ENCODE measurements at regions not wholly inside any gene's neighbourhood (a gene's known extent, or its start where the extent isn't known, plus 50 kb on each side); places are given as distances from the start of the nearest gene placed in this dataset.

DNA sequence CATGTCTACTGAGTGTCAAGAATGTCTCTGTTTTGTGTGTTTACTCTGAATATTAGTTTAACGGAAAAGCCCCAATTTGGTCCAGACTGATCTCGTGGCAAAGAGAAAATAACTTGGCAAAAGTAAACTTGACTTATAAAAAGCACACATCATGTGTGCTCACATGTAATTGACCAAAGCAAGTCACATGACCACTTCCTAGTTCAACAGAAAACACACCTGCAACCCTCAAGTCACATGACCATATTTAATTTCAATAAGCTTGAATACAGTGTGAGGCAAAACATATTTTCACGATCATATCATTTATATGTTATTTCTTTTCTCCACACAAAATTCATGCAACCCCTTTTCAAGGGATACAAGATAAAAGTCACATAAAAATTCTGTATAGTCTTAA is 662.4 kb downstream of the SLITRK1 start:
- DNase-seq (ENCODE audit: low read depth), result no peak
- no peak for TF ChIP-seq MYC (IDR thresholded peaks at IDR 0.05; ENCODE audit: low read depth, low read length)
- TF ChIP-seq POLR2A (IDR thresholded peaks at IDR 0.05; ENCODE audit: extremely low read depth, insufficient read length), result no peak
- TF ChIP-seq, protein P1, sequence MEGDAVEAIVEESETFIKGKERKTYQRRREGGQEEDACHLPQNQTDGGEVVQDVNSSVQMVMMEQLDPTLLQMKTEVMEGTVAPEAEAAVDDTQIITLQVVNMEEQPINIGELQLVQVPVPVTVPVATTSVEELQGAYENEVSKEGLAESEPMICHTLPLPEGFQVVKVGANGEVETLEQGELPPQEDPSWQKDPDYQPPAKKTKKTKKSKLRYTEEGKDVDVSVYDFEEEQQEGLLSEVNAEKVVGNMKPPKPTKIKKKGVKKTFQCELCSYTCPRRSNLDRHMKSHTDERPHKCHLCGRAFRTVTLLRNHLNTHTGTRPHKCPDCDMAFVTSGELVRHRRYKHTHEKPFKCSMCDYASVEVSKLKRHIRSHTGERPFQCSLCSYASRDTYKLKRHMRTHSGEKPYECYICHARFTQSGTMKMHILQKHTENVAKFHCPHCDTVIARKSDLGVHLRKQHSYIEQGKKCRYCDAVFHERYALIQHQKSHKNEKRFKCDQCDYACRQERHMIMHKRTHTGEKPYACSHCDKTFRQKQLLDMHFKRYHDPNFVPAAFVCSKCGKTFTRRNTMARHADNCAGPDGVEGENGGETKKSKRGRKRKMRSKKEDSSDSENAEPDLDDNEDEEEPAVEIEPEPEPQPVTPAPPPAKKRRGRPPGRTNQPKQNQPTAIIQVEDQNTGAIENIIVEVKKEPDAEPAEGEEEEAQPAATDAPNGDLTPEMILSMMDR (IDR thresholded peaks at IDR 0.05; ENCODE audit: low read depth, low read length), result no peak
- TF ChIP-seq, protein P2, sequence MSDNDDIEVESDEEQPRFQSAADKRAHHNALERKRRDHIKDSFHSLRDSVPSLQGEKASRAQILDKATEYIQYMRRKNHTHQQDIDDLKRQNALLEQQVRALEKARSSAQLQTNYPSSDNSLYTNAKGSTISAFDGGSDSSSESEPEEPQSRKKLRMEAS (IDR thresholded peaks at IDR 0.05; ENCODE audit: low read depth, low read length), result no peak
- H3K4me3 ChIP-seq (ENCODE audit: low read depth, low read length), result no peak overlapping the region

DNA sequence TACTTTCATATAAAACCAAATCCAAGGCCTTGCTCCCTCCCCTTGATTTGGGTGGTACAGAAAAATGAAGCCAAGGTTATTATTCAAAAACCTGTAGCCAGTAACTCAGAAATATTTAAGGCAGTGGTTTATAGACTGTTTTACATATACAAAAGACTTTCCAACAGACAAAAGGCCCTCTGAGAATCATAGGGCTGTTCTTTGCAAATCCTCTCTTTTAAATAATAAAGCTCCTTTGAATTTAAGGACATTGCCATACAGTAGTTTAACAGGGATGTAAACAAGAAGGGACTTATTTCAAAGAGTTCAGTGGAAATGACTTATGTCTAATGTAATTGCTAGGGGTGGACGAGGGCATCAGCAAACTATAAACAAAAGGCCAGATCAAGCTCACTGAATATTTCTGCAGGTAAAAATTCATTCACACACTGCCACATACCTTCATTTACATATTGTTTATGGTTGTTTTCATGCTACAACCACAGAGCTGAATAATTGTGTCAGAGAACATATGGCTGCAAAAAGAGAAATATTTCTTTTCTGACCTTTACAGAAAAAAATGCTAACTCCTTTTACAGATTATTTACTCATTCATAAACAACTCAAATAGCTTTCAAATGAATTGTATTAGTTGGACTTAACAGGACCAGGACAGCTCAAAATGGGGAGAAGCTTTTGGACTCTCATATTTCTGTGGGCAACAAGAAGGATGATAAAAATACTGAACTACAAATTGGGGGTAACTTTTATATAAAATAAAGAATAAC is 665.6 kb downstream of the SLITRK1 start:
- DNase-seq (ENCODE audit: low read depth), result no peak
- H3K4me3 ChIP-seq (ENCODE audit: low read depth, low read length), result no peak overlapping the region
- TF ChIP-seq, protein P1 (IDR thresholded peaks at IDR 0.05; ENCODE audit: low read depth, low read length), result no peak
- TF ChIP-seq, protein P2 (IDR thresholded peaks at IDR 0.05; ENCODE audit: low read depth, low read length), result no peak
- TF ChIP-seq POLR2A (IDR thresholded peaks at IDR 0.05; ENCODE audit: extremely low read depth, insufficient read length) (no peak), MYC (IDR thresholded peaks at IDR 0.05; ENCODE audit: low read depth, low read length) (no peak)

- no peak for DNase-seq (ENCODE audit: low read depth)
- TF ChIP-seq POLR2A (IDR thresholded peaks at IDR 0.05; ENCODE audit: extremely low read depth, insufficient read length) (no peak), MYC (IDR thresholded peaks at IDR 0.05; ENCODE audit: low read depth, low read length) (no peak)
- TF ChIP-seq, protein P2 (IDR thresholded peaks at IDR 0.05; ENCODE audit: low read depth, low read length), result no peak
- TF ChIP-seq, protein P1 (IDR thresholded peaks at IDR 0.05; ENCODE audit: low read depth, low read length), result no peak
- no peak overlapping the region for H3K4me3 ChIP-seq (ENCODE audit: low read depth, low read length)
These were observed 666.6 kb downstream of the SLITRK1 start for GRCh38 chr13:83215627-83216026.

GRCh38 chr13:83214452-83214851 is 667.8 kb downstream of the SLITRK1 start:
- no peak for DNase-seq (ENCODE audit: low read depth)
- TF ChIP-seq, protein P2 (IDR thresholded peaks at IDR 0.05; ENCODE audit: low read depth, low read length), result no peak
- TF ChIP-seq MYC (IDR thresholded peaks at IDR 0.05; ENCODE audit: low read depth, low read length) (no peak), POLR2A (IDR thresholded peaks at IDR 0.05; ENCODE audit: extremely low read depth, insufficient read length) (no peak)
- TF ChIP-seq, protein P1 (IDR thresholded peaks at IDR 0.05; ENCODE audit: low read depth, low read length), result no peak
- no peak overlapping the region for H3K4me3 ChIP-seq (ENCODE audit: low read depth, low read length)

GRCh38 chr13:83211301-83211700 is 671.0 kb downstream of the SLITRK1 start:
- no peak overlapping the region for H3K4me3 ChIP-seq (ENCODE audit: low read depth, low read length)
- DNase-seq (ENCODE audit: low read depth), result no peak
- TF ChIP-seq MYC (IDR thresholded peaks at IDR 0.05; ENCODE audit: low read depth, low read length), result no peak
- TF ChIP-seq, protein P2 (IDR thresholded peaks at IDR 0.05; ENCODE audit: low read depth, low read length), result no peak
- TF ChIP-seq, protein P1 (IDR thresholded peaks at IDR 0.05; ENCODE audit: low read depth, low read length), result no peak
- TF ChIP-seq POLR2A (IDR thresholded peaks at IDR 0.05; ENCODE audit: extremely low read depth, insufficient read length), result no peak
